H9 (cell line): ENCODE measurements at regions not wholly inside any gene's neighbourhood (a gene's known extent, or its start where the extent isn't known, plus 50 kb on each side); places are given as distances from the start of the nearest gene placed in this dataset.

Source experiments
- DNase-seq: peaks from one replicate; pipeline ENCODE4 v3.0.0-alpha.2; 2017
- H2AFZ ChIP-seq: one replicate; pipeline ENCODE4 v1.6.1; 2013; ENCODE audit warnings: mild to moderate bottlenecking, low read length, control low read depth, moderate library complexity
- H2AK5ac ChIP-seq: 2 replicates; pipeline ENCODE4 v1.6.1; 2013; ENCODE audit warnings: low read length, control low read depth, mixed read lengths; ENCODE audit not compliant: insufficient read length
- H2BK120ac ChIP-seq: one replicate; pipeline ENCODE4 v1.6.1; 2013; ENCODE audit warnings: low read depth, mild to moderate bottlenecking, low read length, control low read depth, inconsistent platforms; ENCODE audit not compliant: poor library complexity, severe bottlenecking
- H2BK12ac ChIP-seq: 2 replicates; pipeline ENCODE4 v1.6.1; 2013; ENCODE audit warnings: low read length, control low read depth, mixed read lengths, low read depth; ENCODE audit not compliant: insufficient read length
- H2BK15ac ChIP-seq: 2 replicates; pipeline ENCODE4 v1.6.1; 2013; ENCODE audit warnings: low read depth, low read length, control low read depth
- H2BK20ac ChIP-seq: one replicate; pipeline ENCODE4 v1.6.1; 2013; ENCODE audit warnings: low read depth, mild to moderate bottlenecking, low read length, control low read depth, inconsistent platforms; ENCODE audit not compliant: poor library complexity, severe bottlenecking
- H2BK5ac ChIP-seq: 2 replicates; pipeline ENCODE4 v1.6.1; 2013; ENCODE audit warnings: low read length, control low read depth, mixed read lengths; ENCODE audit not compliant: insufficient read length
- H3K14ac ChIP-seq: 2 replicates; pipeline ENCODE4 v1.6.1; 2013; ENCODE audit warnings: low read length, control low read depth; ENCODE audit not compliant: insufficient read depth
- H3K18ac ChIP-seq: 2 replicates; pipeline ENCODE4 v1.6.1; 2013; ENCODE audit warnings: low read depth, mild to moderate bottlenecking, mixed read lengths, low read length, control low read depth; ENCODE audit not compliant: insufficient read length
- H3K23ac ChIP-seq: 2 replicates; pipeline ENCODE4 v1.6.1; 2013; ENCODE audit warnings: low read length, control low read depth, mixed read lengths, low read depth; ENCODE audit not compliant: insufficient read length
- H3K23me2 ChIP-seq: 2 replicates; pipeline ENCODE4 v1.6.1; 2013; ENCODE audit warnings: low read depth, mild to moderate bottlenecking, mixed read lengths, low read length, control low read depth; ENCODE audit not compliant: insufficient read length, poor library complexity, severe bottlenecking
- H3K27ac ChIP-seq: 2 replicates; pipeline ENCODE4 v1.5.1; 2013; ENCODE audit warnings: low read length, control low read depth, mixed read lengths, low read depth; ENCODE audit not compliant: insufficient read length
- H3K27me3 ChIP-seq: 2 replicates; pipeline ENCODE4 v1.6.1; 2013; ENCODE audit warnings: low read length, control low read depth, inconsistent platforms; ENCODE audit not compliant: insufficient read depth
- H3K4ac ChIP-seq: 2 replicates; pipeline ENCODE4 v1.6.1; 2013; ENCODE audit warnings: low read depth, mild to moderate bottlenecking, control low read depth, inconsistent platforms, low read length, moderate library complexity
- H3K4me1 ChIP-seq: 2 replicates; pipeline ENCODE4 v1.6.1; 2013; ENCODE audit warnings: low read length, control low read depth, inconsistent platforms; ENCODE audit not compliant: insufficient read depth
- H3K4me2 ChIP-seq: 2 replicates; pipeline ENCODE4 v1.6.1; 2013; ENCODE audit warnings: low read length, control low read depth, mixed read lengths; ENCODE audit not compliant: insufficient read length, insufficient read depth
- H3K56ac ChIP-seq: 2 replicates; pipeline ENCODE4 v1.6.1; 2013; ENCODE audit warnings: low read depth, mild to moderate bottlenecking, mixed read lengths, low read length, control low read depth; ENCODE audit not compliant: insufficient read length
- H3K79me1 ChIP-seq: 2 replicates; pipeline ENCODE4 v1.6.1; 2013; ENCODE audit warnings: low read depth, mild to moderate bottlenecking, moderate library complexity, low read length, control low read depth, inconsistent platforms; ENCODE audit not compliant: insufficient read depth, poor library complexity, severe bottlenecking
- H3K79me2 ChIP-seq: 2 replicates; pipeline ENCODE4 v1.6.1; 2013; ENCODE audit warnings: low read length, control low read depth, inconsistent platforms; ENCODE audit not compliant: insufficient read depth
- H3K9ac ChIP-seq: 2 replicates; pipeline ENCODE4 v1.6.1; 2013; ENCODE audit warnings: low read length, control low read depth, mixed read lengths; ENCODE audit not compliant: insufficient read length; ENCODE audit errors: extremely low read depth
- H3K9me3 ChIP-seq: one replicate; pipeline ENCODE4 v1.6.1; 2013; ENCODE audit warnings: low read depth, low read length, inconsistent platforms; ENCODE audit not compliant: control insufficient read depth
- H3T11ph ChIP-seq: one replicate; pipeline ENCODE4 v1.6.1; 2013; ENCODE audit warnings: mild to moderate bottlenecking, low read length, control low read depth, inconsistent platforms
- H4K20me1 ChIP-seq: one replicate; pipeline ENCODE4 v1.6.1; 2013; ENCODE audit not compliant: control insufficient read depth, insufficient read length, insufficient read depth
- H4K5ac ChIP-seq: 2 replicates; pipeline ENCODE4 v1.6.1; 2013; ENCODE audit warnings: low read depth, mild to moderate bottlenecking, mixed read lengths, low read length, control low read depth; ENCODE audit not compliant: insufficient read length
- H4K8ac ChIP-seq: replicated peaks from 2 replicates; pipeline ENCODE4 v1.6.1; 2013; ENCODE audit warnings: low read length, control low read depth, mixed read lengths, low read depth; ENCODE audit not compliant: insufficient read length
- H4K91ac ChIP-seq: 2 replicates; pipeline ENCODE4 v1.6.1; 2013; ENCODE audit warnings: low read depth, mild to moderate bottlenecking, moderate library complexity, mixed read lengths, low read length, control low read depth; ENCODE audit not compliant: insufficient read length
- H3K27ac Mint-ChIP-seq, 3 experiments: 2 replicates in 2 of 3; 3 replicates in 1 of 3; pipeline ENCODE4 v1.8.0; 2020 to 2021; ENCODE audit warnings: mixed read lengths in 3 of 3, mild to moderate bottlenecking in 1 of 3, moderate library complexity in 1 of 3
- H3K27me3 Mint-ChIP-seq: 2 replicates; pipeline ENCODE4 v1.8.0; 2021; ENCODE audit warnings: low read depth, mild to moderate bottlenecking, moderate library complexity, mixed read lengths
- H3K36me3 Mint-ChIP-seq, 3 experiments: 2 replicates in 2 of 3; 3 replicates in 1 of 3; pipeline ENCODE4 v1.8.0; 2020 to 2021; ENCODE audit warnings: low read depth in 3 of 3, mixed read lengths in 3 of 3; ENCODE audit not compliant: insufficient read depth in 1 of 3
- H3K4me1 Mint-ChIP-seq, 2 experiments: 2 replicates each; pipeline ENCODE4 v1.8.0; 2020; ENCODE audit warnings: mixed read lengths in 2 of 2
- H3K4me3 Mint-ChIP-seq, 2 experiments: 2 replicates in 1 of 2; 3 replicates in 1 of 2; pipeline ENCODE4 v1.8.0; 2020 to 2021; ENCODE audit warnings: mild to moderate bottlenecking in 2 of 2, mixed read lengths in 2 of 2, moderate library complexity in 1 of 2
- H3K9me3 Mint-ChIP-seq, 2 experiments: 2 replicates in 1 of 2; 3 replicates in 1 of 2; pipeline ENCODE4 v1.8.0; 2020; ENCODE audit warnings: mild to moderate bottlenecking in 2 of 2, mixed read lengths in 2 of 2, moderate library complexity in 1 of 2
- WGBS: extraction: QIAGEN DNeasy Blood & Tissue Kit; methylation state at CpG from one replicate; pipeline ENCODE4 v1.1.7; 2013; ENCODE audit warnings: missing lambda C conversion rate, low lambda C conversion rate, mixed read lengths; ENCODE audit not compliant: insufficient read length; ENCODE audit errors: extremely low coverage; 5-methylcytosine and 5-hydroxymethylcytosine counted together
- TF ChIP-seq, protein P1 (sequence below): fragments of 200-600 bp; sonication (generic); conservative IDR thresholded peaks from 3 replicates; pipeline ENCODE4 v1.8.0; 2021; ENCODE audit warnings: antibody characterized with exemption, mild to moderate bottlenecking

DNA sequence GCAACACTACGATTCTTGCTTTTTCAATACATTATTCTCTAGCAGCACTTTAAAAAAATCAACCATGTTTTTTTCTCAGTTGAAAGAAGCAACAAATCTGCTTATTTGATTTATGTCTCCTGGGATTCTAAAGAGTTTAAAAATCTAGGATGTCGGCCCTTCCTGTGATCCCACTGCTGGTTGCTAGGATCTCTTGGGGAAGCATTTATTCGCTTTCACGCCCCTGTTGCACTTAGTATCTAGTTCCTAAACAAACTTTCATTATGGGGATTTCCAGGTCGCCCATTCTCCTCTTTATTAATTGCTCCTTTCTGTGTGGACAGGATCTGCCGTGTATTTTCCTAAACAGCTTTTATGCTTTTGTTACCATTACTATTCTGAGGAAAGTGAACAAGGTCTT is 313.5 kb downstream of the AGTPBP1 start:
- peaks cover 2 to 3% of the 10 kb centered on the region in 2 experiments; a peak in 3 of 4 replicates for H3K4me1 Mint-ChIP-seq
- H3K9me3 Mint-ChIP-seq: peaks cover 0 to 2% of the 10 kb centered on the region in 2 experiments; a peak in 1 of 5 replicates
- Histone ChIP-seq H2BK120ac (no peak overlapping the region), H3K9ac (no peak overlapping the region), H2AFZ (no peak overlapping the region), H4K91ac (no peak overlapping the region), H3K27ac (no peak overlapping the region), H3K79me1 (no peaks in the 10 kb centered on the region), H2BK20ac (no peak overlapping the region), H4K20me1 (no peaks in the 10 kb centered on the region), H4K8ac (no peak overlapping the region), H3K4ac (no peak overlapping the region), H3K18ac (no peak overlapping the region), H3K56ac (no peak overlapping the region), H2BK15ac (no peak overlapping the region), H3T11ph (no peak overlapping the region), H3K27me3 (no peaks in the 10 kb centered on the region), H3K4me2 (no peak overlapping the region), H3K23me2 (no peaks in the 10 kb centered on the region), H2BK12ac (no peak overlapping the region), H3K23ac (no peak overlapping the region), H4K5ac (no peak overlapping the region), H3K9me3 (no peaks in the 10 kb centered on the region), H2AK5ac (no peak overlapping the region), H3K79me2 (no peaks in the 10 kb centered on the region), H2BK5ac (no peak overlapping the region), H3K14ac (no peak overlapping the region), H3K4me1 (no peaks in the 10 kb centered on the region)
- H3K4me3 Mint-ChIP-seq: no peak overlapping the region
- peaks cover 0 to 4% (median 0%) of the 10 kb centered on the region in 3 experiments; a peak in 2 of 7 replicates for H3K36me3 Mint-ChIP-seq
- TF ChIP-seq, protein P1, sequence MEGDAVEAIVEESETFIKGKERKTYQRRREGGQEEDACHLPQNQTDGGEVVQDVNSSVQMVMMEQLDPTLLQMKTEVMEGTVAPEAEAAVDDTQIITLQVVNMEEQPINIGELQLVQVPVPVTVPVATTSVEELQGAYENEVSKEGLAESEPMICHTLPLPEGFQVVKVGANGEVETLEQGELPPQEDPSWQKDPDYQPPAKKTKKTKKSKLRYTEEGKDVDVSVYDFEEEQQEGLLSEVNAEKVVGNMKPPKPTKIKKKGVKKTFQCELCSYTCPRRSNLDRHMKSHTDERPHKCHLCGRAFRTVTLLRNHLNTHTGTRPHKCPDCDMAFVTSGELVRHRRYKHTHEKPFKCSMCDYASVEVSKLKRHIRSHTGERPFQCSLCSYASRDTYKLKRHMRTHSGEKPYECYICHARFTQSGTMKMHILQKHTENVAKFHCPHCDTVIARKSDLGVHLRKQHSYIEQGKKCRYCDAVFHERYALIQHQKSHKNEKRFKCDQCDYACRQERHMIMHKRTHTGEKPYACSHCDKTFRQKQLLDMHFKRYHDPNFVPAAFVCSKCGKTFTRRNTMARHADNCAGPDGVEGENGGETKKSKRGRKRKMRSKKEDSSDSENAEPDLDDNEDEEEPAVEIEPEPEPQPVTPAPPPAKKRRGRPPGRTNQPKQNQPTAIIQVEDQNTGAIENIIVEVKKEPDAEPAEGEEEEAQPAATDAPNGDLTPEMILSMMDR: no peak
- no peak overlapping the region for H3K27ac Mint-ChIP-seq
- no peak for DNase-seq
- no peaks in the 10 kb centered on the region; the same call in none of the 2 replicates for H3K27me3 Mint-ChIP-seq
- no CpG with 5 or more reads among the region's 6 CpGs for WGBS
